HCT116 (cell line): ENCODE measurements at regions not wholly inside any gene's neighbourhood (a gene's known extent, or its start where the extent isn't known, plus 50 kb on each side); places are given as distances from the start of the nearest gene placed in this dataset.

Experiments
- ATAC-seq: fragments of 200-7000 bp; cut with Tn5 transposase; 2 replicates; pipeline ENCODE4 v1.9.1; 2020; ENCODE audit warnings: mild to moderate bottlenecking, moderate library complexity
- BruUV-seq: library from RNA; stranded (reverse); fragments of 400-500 nt; replicated peaks from 2 replicates; lab custom pipeline; 2021; lab: Mats Ljungman, UMichigan
- CTCF ChIA-PET: fragments of 300-600 bp; sonication (Branson Sonifier 250); formaldehyde crosslinking; loops from one replicate; lab custom pipeline; 2021; ENCODE audit warnings: antibody characterized with exemption; lab: Charles Lee
- POLR2A ChIA-PET: fragments of 300-600, 350-600 bp; sonication (Branson Sonifier 250); formaldehyde crosslinking; loops from one replicate; lab custom pipeline; 2021; ENCODE audit warnings: antibody characterized with exemption; lab: Charles Lee
- RAD21 ChIA-PET, 2 experiments: fragments of 300-600 bp; sonication (Branson Sonifier 250); formaldehyde crosslinking; loops; one replicate each; lab custom pipeline; 2023; ENCODE audit warnings: low total read pairs in 2 of 2; ENCODE audit not compliant: uncharacterized antibody in 2 of 2, unreplicated experiment in 2 of 2, low non-redundant PET in 1 of 2; lab: Charles Lee
- DNase-seq: peaks from one replicate; pipeline ENCODE4 v3.0.0-alpha.2; 2010; ENCODE audit warnings: low read depth, low spot score
- H2AFZ ChIP-seq: fragments of 200-600 bp; shearing (Covaris generic), sonication (generic); 2 replicates; pipeline ENCODE4 v1.6.1; 2017; ENCODE audit warnings: low read depth, mixed run types, mixed read lengths, antibody characterized with exemption, low read length; ENCODE audit not compliant: poor library complexity, severe bottlenecking
- H3K27ac ChIP-seq: 2 replicates; pipeline ENCODE4 v1.5.1; 2012; ENCODE audit warnings: low read depth, low read length
- H3K27me3 ChIP-seq: fragments of 200-600 bp; sonication (generic); 2 replicates; pipeline ENCODE4 v1.6.1; 2016; ENCODE audit warnings: mixed run types, low read length, mixed read lengths; ENCODE audit not compliant: insufficient read depth
- H3K36me3 ChIP-seq, 2 experiments: fragments of 200-500 bp in 1 of 2; fragments of 200-600 bp in 1 of 2; sonication (Bioruptor generic) in 1 of 2; sonication (generic) in 1 of 2; 2 replicates each; pipeline versions ENCODE4 v1.5.1 to v1.6.1; 2014 to 2016; ENCODE audit warnings: low read length in 2 of 2, inconsistent platforms in 1 of 2, mixed read lengths in 1 of 2, mixed run types in 1 of 2; ENCODE audit not compliant: insufficient read depth in 2 of 2, control insufficient read depth in 1 of 2
- H3K4me1 ChIP-seq, 2 experiments: fragments of 200-600 bp in 1 of 2; sonication (generic) in 1 of 2; 2 replicates each; pipeline versions ENCODE4 v1.5.1 to v1.6.1; 2012 to 2017; ENCODE audit warnings: low read length in 2 of 2, inconsistent platforms in 1 of 2, mild to moderate bottlenecking in 1 of 2, mixed read lengths in 1 of 2, mixed run types in 1 of 2, moderate library complexity in 1 of 2; ENCODE audit not compliant: insufficient read depth in 2 of 2, control insufficient read depth in 1 of 2
- H3K4me2 ChIP-seq: fragments of 200-600 bp; sonication (generic); 2 replicates; pipeline ENCODE4 v1.6.1; 2017; ENCODE audit warnings: mixed run types, low read length, mixed read lengths
- H3K4me3 ChIP-seq, 2 experiments: fragments of 200-600 bp in 1 of 2; sonication (generic) in 1 of 2; replicated peaks in 1 of 2; 2 replicates each; pipeline ENCODE4 v1.5.1; 2011 to 2016; ENCODE audit warnings: low read length in 2 of 2, control low read depth in 1 of 2, low read depth in 1 of 2, mild to moderate bottlenecking in 1 of 2, mixed read lengths in 1 of 2, mixed run types in 1 of 2
- H3K79me2 ChIP-seq: fragments of 200-600 bp; sonication (generic); 2 replicates; pipeline ENCODE4 v1.6.1; 2017; ENCODE audit warnings: mild to moderate bottlenecking, mixed run types, low read length, moderate library complexity, mixed read lengths; ENCODE audit not compliant: insufficient read depth
- H3K9ac ChIP-seq: fragments of 200-600 bp; sonication (generic); 2 replicates; pipeline ENCODE4 v1.6.1; 2016; ENCODE audit warnings: low read length, mixed read lengths
- H3K9me2 ChIP-seq: fragments of 200-600 bp; sonication (generic), shearing (Covaris generic); 2 replicates; pipeline ENCODE4 v1.6.1; 2017; ENCODE audit warnings: mixed run types, mild to moderate bottlenecking, moderate library complexity; ENCODE audit not compliant: insufficient read depth
- H3K9me3 ChIP-seq, 2 experiments: fragments of 200-500 bp in 1 of 2; fragments of 200-600 bp in 1 of 2; sonication (Bioruptor generic) in 1 of 2; sonication (generic) in 1 of 2; 2 replicates each; pipeline ENCODE4 v1.6.1; 2014 to 2017; ENCODE audit warnings: low read length in 2 of 2, mixed read lengths in 2 of 2, inconsistent platforms in 1 of 2, low read depth in 1 of 2, mild to moderate bottlenecking in 1 of 2, mixed run types in 1 of 2, moderate library complexity in 1 of 2; ENCODE audit not compliant: control insufficient read depth in 1 of 2, insufficient read depth in 1 of 2
- H4K20me1 ChIP-seq: fragments of 200-600 bp; sonication (generic), shearing (Covaris generic); 2 replicates; pipeline ENCODE4 v1.6.1; 2017; ENCODE audit warnings: mixed run types, mild to moderate bottlenecking, moderate library complexity; ENCODE audit not compliant: insufficient read depth
- CBX3 ChIP-seq: IDR thresholded peaks from 2 replicates; pipeline ENCODE4 v1.6.1; 2012; ENCODE audit warnings: low read depth
- EGR1 ChIP-seq: IDR thresholded peaks from 2 replicates; pipeline ENCODE4 v1.6.1; 2012; ENCODE audit warnings: low read depth
- EZH2phosphoT487 ChIP-seq: fragments of 200-600 bp; IDR thresholded peaks from 2 replicates; pipeline ENCODE4 v1.6.1; 2018; ENCODE audit warnings: antibody characterized with exemption, borderline replicate concordance
- JUND ChIP-seq: IDR thresholded peaks from 2 replicates; pipeline ENCODE4 v1.6.1; 2012
- POLR2AphosphoS5 ChIP-seq: IDR thresholded peaks from 2 replicates; pipeline ENCODE4 v1.6.1; 2011; ENCODE audit warnings: mild to moderate bottlenecking, low read depth, low read length, moderate library complexity
- RAD21 ChIP-seq: IDR thresholded peaks from 2 replicates; pipeline ENCODE4 v1.6.1; 2012; ENCODE audit warnings: low read depth, mild to moderate bottlenecking
- SRF ChIP-seq: IDR thresholded peaks from 2 replicates; pipeline ENCODE4 v1.6.1; 2012; ENCODE audit warnings: low read depth
- TCF7L2 ChIP-seq: IDR thresholded peaks from 2 replicates; pipeline ENCODE4 v1.7.0; 2011; ENCODE audit warnings: borderline replicate concordance, inconsistent platforms; ENCODE audit not compliant: insufficient read depth, insufficient read length; ENCODE audit errors: extremely low read depth
- ZNF274 ChIP-seq: fragments of 200-500 bp; sonication (Bioruptor generic); IDR thresholded peaks from 2 replicates; pipeline ENCODE4 v1.6.1; 2014; ENCODE audit warnings: mild to moderate bottlenecking, low read depth, low read length, inconsistent platforms
- intact Hi-C: fragments of 100-400 bp; cut with micrococcal nuclease; formaldehyde crosslinking; loops from 2 replicates; pipeline ENCODE4 v1.10.0; 2022
- TF ChIP-seq, protein P1 (sequence below): IDR thresholded peaks from 2 replicates; pipeline ENCODE4 v1.6.1; 2012
- TF ChIP-seq, protein P2 (sequence below): IDR thresholded peaks from 2 replicates; pipeline ENCODE4 v1.6.1; 2012; ENCODE audit warnings: low read depth

DNA sequence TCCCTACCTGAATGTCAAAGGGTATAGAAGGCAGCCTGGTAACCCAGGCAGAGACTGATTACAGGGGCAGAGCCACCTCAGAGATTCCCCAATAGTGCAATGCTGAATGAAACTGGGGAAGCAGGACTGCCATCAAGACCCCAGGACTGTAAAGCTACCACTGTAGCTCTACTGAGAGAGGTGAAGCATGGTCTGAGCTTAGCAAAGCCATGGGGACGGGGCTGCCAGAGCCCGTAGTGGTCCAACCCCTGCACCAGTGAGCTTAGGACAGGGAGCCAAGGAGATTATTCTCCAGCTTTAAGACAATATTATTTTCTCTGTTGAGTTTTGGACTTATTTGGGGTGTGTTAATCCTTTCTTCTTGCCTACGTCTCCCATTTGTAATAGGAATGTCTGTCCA lies 679.3 kb upstream of the GRAMD2B start:
- CTCF ChIA-PET, result no interaction called here
- Histone ChIP-seq H3K4me3 (no peak overlapping the region), H3K9me2 (no peaks in the 10 kb centered on the region), H3K9ac (no peak overlapping the region), H3K4me2 (no peak overlapping the region), H3K27me3 (no peaks in the 10 kb centered on the region), H2AFZ (no peak overlapping the region), H3K79me2 (no peaks in the 10 kb centered on the region), H4K20me1 (no peaks in the 10 kb centered on the region), H3K36me3 (no peaks in the 10 kb centered on the region), H3K9me3 (no peaks in the 10 kb centered on the region), H3K4me1 (no peaks in the 10 kb centered on the region), H3K27ac (no peak overlapping the region)
- BruUV-seq, result no TSS peak
- RAD21 ChIA-PET, result no interaction called here
- ATAC-seq (no peak), DNase-seq (no peak)
- POLR2A ChIA-PET, result no interaction called here
- intact Hi-C loops, result no loop called here
- TF ChIP-seq POLR2AphosphoS5 (no peak), SRF (no peak), CBX3 (no peak), RAD21 (no peak)
- TF ChIP-seq, protein P1, sequence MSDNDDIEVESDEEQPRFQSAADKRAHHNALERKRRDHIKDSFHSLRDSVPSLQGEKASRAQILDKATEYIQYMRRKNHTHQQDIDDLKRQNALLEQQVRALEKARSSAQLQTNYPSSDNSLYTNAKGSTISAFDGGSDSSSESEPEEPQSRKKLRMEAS, result no peak
- TF ChIP-seq, all 23 proteins: peak for 0

DNA sequence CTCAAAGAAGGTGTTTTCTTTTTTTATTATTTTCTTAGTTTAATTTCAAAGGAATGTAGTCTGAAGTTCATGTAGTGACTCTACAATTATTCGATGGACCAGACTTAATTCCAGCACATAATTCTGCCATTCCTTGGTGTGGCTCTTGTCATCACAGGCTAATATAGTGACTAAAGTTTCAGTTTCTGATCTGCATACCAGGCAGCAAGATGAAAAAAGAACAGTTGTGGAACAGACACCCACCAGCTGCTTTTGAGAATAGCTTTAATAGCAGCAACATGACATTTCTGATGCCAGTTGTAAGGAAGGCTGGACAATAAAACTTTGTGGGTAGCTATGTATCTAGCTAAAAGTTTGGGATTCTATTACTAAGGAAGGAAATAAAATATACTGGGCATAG lies 676.3 kb upstream of the GRAMD2B start:
- H3K79me2 ChIP-seq, result no peaks in the 10 kb centered on the region
- H4K20me1 ChIP-seq, result no peaks in the 10 kb centered on the region
- H3K4me2 ChIP-seq, result no peak overlapping the region
- ATAC-seq (no peak), DNase-seq (no peak)
- H3K27ac ChIP-seq, result no peak overlapping the region
- POLR2A ChIA-PET, result no interaction called here
- TF ChIP-seq TCF7L2 (no peak), JUND (no peak), EZH2phosphoT487 (no peak), SRF (no peak), ZNF274 (no peak), POLR2AphosphoS5 (no peak), CBX3 (no peak), EGR1 (no peak)
- TF ChIP-seq, protein P2, sequence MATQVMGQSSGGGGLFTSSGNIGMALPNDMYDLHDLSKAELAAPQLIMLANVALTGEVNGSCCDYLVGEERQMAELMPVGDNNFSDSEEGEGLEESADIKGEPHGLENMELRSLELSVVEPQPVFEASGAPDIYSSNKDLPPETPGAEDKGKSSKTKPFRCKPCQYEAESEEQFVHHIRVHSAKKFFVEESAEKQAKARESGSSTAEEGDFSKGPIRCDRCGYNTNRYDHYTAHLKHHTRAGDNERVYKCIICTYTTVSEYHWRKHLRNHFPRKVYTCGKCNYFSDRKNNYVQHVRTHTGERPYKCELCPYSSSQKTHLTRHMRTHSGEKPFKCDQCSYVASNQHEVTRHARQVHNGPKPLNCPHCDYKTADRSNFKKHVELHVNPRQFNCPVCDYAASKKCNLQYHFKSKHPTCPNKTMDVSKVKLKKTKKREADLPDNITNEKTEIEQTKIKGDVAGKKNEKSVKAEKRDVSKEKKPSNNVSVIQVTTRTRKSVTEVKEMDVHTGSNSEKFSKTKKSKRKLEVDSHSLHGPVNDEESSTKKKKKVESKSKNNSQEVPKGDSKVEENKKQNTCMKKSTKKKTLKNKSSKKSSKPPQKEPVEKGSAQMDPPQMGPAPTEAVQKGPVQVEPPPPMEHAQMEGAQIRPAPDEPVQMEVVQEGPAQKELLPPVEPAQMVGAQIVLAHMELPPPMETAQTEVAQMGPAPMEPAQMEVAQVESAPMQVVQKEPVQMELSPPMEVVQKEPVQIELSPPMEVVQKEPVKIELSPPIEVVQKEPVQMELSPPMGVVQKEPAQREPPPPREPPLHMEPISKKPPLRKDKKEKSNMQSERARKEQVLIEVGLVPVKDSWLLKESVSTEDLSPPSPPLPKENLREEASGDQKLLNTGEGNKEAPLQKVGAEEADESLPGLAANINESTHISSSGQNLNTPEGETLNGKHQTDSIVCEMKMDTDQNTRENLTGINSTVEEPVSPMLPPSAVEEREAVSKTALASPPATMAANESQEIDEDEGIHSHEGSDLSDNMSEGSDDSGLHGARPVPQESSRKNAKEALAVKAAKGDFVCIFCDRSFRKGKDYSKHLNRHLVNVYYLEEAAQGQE, result no peak
- no TSS peak for BruUV-seq
- no peaks in the 10 kb centered on the region for H3K27me3 ChIP-seq
- no peak overlapping the region for H3K9ac ChIP-seq
- CTCF ChIA-PET, result no interaction called here
- no peaks in the 10 kb centered on the region for H3K36me3 ChIP-seq
- H3K9me2 ChIP-seq, result no peaks in the 10 kb centered on the region
- peaks cover 9 to 13% of the 10 kb centered on the region in 2 experiments for H3K4me1 ChIP-seq
- intact Hi-C loops, result no loop called here
- H3K9me3 ChIP-seq, result no peaks in the 10 kb centered on the region
- no peak overlapping the region for H3K4me3 ChIP-seq
- RAD21 ChIA-PET, result no interaction called here
- H2AFZ ChIP-seq, result no peak overlapping the region
